Neural progenitor cell (in vitro differentiated cells): ENCODE measurements at regions not wholly inside any gene's neighbourhood (a gene's known extent, or its start where the extent isn't known, plus 50 kb on each side); places are given as distances from the start of the nearest gene placed in this dataset.

Experiments
- EZH2 ChIP-seq: fragments of 200-600 bp; sonication (generic); IDR thresholded peaks from 2 replicates; pipeline ENCODE4 v1.6.1; 2017; ENCODE audit warnings: antibody characterized with exemption, mild to moderate bottlenecking, moderate library complexity
- TF ChIP-seq, protein P1 (sequence below): fragments of 200-600 bp; sonication (generic); IDR thresholded peaks from 2 replicates; pipeline ENCODE4 v1.5.1; 2017; ENCODE audit warnings: antibody characterized with exemption, mild to moderate bottlenecking

DNA sequence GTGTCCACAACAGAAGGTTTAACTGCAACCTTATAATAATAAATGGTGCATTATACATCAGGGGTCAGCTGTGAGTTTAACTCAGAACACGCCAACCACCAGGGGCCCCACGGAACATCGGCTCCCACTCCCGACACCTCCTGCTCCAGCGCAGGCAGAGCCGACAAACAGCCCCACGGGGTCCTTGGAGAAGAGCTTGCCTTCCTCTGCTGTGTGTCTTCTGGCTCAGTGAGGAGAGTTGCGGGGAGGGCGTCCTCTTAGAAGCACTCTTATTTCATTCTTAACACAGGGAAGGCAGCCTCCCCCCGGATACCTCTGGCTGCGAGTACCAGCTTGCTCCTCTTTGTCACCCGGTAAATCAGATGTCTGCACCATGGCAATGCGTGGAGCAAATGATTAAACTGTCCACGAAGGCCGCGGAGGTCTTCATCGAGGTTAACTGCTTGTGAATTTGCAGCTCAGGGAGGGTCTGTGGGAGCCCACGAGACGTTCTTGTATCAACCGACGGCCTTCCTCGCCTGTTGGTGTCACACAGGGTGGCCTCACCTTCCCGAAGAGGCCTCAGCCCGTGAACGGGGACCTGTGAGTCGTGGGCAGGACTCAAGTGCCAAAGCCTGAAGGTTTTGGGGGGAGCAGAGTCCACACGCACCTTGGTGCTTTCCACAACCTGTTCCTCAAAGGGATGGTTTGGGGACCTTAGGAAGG lies 464.0 kb downstream of the BRD1 start:
- TF ChIP-seq, protein P1, sequence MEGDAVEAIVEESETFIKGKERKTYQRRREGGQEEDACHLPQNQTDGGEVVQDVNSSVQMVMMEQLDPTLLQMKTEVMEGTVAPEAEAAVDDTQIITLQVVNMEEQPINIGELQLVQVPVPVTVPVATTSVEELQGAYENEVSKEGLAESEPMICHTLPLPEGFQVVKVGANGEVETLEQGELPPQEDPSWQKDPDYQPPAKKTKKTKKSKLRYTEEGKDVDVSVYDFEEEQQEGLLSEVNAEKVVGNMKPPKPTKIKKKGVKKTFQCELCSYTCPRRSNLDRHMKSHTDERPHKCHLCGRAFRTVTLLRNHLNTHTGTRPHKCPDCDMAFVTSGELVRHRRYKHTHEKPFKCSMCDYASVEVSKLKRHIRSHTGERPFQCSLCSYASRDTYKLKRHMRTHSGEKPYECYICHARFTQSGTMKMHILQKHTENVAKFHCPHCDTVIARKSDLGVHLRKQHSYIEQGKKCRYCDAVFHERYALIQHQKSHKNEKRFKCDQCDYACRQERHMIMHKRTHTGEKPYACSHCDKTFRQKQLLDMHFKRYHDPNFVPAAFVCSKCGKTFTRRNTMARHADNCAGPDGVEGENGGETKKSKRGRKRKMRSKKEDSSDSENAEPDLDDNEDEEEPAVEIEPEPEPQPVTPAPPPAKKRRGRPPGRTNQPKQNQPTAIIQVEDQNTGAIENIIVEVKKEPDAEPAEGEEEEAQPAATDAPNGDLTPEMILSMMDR = no peak
- TF ChIP-seq EZH2 = no peak
